CD4-positive, alpha-beta T cell treated with Interleukin-4 for 4 hours (primary cell): ENCODE measurements at regions not wholly inside any gene's neighbourhood (a gene's known extent, or its start where the extent isn't known, plus 50 kb on each side); places are given as distances from the start of the nearest gene placed in this dataset.

ENCODE experiments used
- DNase-seq: peaks from one replicate; pipeline ENCODE4 v3.0.0-alpha.2; 2020

DNA sequence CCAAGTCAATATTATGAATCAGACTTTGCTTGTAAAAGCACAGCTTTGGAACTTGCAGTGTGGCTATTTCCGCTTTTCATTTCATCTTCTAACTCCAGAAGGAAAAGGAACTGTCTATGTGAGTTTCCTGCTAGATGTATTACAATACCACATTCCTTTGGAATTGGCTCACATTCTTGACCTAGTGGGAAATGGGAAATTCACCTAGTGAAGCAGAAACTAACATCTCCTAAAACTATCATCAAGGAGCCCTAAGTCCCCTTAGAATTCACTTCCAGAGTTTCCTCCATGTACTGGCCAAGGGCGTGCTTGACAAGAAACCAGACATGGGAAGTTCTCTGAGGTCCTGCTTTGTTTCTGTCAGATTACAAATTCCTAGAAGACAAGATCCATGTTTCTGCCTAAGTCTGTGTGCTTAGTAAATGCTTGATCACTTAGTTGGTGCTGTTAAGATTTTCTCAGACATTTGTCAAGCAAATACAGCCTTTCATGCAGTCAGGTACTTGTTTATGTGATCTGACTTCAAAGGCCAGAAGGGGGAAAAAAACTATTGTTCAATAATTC is 275.7 kb upstream of the FN1 start:
- no peak for DNase-seq

DNA sequence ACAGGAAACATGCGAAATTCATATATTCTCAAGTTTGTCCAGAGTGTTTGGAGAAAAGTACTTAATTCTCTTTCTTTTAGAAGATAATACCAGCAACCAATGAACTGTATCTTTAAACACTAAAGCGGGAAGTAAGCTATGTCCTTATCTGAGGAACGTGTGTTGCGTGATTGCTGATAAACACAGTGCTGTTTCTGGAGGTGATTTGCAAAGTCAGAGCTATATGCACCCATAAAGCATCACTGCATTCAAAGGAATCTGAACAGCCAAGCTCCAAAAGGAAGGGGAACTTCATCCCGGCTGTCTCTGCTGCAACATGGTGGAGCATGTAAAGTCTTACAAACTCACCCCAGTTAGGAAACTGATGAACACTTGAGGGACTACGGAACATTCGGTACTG is 271.7 kb upstream of the FN1 start:
- no peak for DNase-seq

DNA sequence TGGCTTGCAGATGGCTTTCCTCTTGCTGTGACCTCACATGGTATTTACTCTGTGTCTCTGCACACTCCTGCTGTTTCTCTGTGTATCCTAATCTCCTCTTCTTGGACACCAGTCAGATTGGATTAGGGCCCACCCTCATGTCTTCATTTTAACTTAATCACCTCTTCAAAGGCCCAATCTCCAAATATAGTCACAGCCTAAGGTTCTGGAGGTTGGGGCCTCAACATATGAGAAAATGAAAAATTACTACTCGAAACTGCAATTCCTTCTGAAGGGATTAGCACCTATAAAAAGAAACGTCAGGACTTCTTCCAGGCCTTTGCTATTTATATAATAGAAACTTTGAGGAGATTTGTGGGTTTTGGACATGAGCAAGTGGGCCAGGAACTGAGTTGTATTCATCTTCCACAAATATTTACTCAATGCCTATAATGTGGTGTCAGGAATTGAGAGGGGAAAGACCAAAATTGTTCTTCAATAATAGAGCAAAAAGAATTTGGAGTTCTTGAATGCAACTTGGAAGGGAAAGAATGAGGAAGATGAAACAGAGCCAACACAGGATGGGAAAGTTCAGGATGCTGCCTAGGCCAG is 270.0 kb upstream of the FN1 start:
- DNase-seq, result no peak

DNA sequence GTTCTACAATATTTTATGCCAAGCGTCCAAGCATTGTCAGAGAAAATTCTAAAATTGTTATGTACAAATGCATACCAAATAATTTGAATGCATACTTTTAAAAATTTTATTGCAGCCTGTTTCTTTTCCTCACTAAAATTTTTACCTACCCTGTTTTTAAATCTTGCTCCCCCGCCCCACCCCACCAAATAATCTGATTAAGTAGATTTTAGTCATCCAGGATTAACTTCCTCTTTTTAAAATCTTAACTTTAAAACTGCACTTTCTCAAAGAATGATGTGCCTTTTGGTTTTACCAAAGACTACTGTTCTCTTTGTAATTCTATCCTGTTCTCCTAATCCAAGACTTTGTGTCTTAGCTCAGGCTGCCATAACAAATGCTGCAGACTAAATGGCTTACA is 269.4 kb upstream of the FN1 start:
- DNase-seq, result no peak

DNA sequence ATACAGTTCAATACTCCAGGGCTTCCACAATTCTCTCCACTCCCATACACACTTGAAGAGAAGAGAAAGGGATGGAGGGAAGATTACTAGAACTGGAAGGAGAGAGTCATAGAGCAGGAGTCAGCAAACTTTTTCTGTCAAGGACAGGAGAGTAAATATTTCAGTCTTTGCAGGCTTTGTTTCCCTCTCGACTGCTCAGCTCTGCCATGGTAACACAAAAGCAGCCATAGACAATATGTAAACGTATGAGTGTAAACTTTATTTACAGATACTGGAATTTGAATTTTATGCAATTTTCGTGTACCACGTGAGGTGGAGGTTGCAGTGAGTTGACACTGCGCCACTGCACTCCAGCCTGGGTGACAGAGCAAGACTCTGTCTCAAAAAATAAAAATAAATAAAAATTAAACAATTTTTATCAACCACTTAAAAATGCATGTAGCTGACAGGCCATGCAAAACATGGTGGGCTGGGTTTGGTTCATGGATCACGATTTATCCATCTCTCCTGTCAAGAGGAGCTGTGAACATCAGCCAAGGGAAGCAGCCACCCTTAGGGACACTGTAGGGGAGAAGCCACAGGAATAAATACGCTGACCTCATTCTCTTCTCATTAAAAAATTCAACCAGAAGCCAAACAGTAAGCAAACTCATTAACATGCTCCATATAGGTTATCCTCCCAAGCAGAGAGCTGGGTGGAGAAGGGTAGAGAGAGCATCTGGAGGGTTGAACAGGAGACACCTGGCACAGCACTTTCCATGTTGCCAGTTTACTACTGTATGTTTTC is 266.4 kb upstream of the FN1 start:
- DNase-seq, result no peak

DNA sequence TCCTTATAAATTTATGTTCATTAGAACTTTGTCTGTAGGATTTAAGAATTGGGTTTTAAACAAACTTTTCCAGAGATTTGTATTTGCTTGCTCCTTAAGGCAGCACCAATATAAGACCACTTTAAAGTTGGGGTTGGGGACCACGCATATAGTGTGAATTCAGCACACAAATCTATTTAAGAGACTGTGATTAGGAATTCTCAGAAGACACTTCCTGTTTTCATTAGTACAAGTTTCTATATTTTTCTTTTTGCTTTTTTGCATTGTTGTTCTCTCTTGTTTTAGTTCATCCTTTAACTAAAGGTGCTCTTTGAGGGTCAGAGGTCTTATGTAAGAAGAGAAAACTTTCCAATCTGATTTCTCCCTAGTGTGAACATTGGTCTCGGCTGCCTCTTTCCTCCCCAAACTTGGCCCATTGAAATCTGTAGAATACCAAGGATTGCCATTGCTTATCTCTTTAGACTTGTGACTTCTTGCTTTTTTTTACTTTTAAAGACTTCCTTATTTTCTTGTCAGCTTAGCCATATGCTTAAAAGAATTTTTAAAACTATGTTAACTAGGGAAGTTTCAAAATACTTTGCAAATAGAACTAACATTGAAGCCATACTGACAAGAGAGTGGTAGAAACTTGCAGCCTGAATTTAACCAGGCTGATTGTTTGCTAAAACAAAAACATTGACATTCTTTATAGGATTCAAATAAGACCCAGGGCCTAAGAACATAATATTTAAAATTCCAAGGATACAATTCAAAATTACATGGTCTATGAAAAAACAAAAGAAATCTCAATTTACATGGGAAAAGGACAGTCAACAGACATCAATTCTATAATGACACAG is 264.1 kb upstream of the FN1 start:
- no peak for DNase-seq

DNA sequence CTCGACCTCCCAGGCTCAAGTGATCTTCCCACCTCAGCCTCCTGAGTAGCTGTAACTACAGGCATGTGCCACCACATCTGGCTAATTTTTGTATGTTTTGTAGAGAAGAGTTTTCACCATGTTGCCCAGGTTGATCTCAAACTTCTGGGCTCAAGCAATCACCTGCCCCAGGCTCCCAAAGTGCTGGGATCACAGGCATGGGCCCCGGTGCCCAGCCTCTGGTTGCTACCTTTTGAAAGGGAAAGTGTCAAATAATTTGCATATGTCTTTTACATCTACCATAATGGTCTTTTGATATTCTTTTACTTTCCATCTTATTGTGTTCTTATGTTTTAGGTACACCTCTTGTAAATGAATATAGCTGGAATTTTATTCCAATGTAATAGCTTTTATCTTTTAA is 263.1 kb upstream of the FN1 start:
- DNase-seq, result no peak

DNA sequence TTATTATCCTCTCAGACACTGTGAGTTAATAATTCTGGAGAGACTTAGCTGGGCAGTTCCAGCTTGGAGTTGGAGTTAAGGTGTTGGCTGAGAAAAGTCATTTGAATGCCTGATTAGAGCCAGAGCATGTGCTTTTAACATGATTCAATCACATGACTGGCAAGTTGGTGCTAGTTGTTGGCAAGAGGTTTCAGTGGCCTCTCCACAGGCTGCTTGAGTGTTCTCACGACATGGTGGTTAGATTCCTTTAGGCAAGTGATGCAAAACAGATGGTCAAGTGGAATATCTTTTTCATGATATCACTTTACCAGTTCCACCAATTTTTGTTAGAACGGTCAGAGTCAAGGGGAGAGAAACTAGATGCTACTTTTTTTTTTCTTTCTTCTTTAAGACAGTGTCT is 262.7 kb upstream of the FN1 start:
- no peak for DNase-seq

DNA sequence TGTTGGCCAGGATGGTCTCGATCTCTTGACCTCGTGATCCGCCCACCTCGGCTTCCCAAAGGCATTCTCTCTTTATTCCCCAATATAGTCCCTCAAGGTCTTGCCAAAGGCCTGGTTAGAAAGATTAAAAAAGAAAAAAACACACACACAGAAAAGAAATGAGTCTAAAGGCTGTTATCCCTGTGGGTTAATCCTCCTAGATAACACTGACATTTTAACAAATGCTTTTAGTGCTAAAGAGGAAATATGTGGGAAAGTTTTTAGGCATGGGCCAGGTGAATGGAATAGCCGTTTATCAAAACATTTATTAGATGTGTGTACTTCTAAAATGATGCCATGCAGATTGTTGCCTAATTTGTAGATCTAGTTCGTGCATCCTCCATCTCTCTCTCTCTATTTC is 261.6 kb upstream of the FN1 start:
- no peak for DNase-seq

DNA sequence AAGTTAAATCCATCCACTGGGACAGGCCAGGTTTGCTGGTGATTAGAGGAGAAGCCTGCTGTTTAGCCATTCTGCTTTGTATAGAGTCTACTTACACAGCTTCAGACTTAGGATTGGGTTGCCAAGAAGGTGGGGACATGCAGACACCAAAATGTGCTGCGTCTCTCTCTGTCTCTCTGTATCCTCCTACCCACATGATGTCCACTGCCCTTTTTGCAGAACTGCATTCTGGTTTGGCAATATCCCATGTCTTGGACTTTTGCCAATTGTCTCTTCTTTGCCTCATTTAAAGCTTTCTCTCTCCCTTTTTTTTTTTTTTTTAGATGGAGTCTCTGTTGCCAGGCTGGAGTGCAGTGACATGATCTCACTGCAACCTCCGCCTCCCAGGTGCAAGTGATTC is 261.1 kb upstream of the FN1 start:
- DNase-seq, result no peak

DNA sequence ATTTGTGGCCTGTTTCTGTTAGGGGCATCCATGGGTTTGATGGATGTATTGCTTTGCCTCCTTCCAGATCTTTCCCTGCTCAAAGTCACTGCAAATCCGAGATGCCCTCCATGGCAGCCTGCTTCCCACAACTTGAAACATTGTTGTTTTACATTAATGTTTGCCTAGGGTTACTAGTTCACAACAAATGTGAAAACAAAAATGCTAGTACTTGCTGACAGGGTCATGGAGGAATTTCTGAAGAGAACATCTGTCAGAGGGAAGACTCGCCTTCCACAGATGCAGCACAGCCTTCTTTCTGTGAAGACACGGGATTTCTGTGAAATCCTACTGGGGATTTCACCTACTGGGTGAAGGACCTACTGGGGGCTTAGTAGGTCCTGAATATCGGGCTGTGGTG is 260.0 kb upstream of the FN1 start:
- DNase-seq, result no peak

DNA sequence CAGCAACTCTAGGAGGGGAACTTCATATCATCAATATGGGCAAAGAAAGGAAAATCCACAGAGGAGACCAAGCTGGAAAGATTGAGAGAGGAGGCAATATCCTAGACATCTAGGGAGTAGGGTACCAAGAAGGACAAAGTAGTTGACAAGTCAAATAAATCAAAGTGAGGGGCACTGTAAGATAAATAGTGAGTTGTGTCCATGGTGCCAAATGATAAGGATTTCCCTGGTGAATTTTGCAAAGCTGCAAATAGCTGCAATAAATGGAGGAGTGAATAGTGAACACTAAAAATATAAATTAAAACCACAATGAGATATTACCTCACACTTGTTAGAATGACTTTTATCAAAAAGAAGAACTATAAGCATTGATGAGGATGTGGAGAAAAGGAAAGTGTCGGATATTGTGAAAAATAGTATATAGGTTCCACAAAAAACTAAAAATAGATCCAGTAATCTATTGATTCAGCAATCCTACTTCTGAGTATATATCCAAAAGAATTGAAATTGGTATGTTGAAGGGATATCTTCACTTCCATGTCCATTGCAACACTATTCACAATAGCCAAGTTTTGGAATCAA is 258.2 kb upstream of the FN1 start:
- no peak for DNase-seq

DNA sequence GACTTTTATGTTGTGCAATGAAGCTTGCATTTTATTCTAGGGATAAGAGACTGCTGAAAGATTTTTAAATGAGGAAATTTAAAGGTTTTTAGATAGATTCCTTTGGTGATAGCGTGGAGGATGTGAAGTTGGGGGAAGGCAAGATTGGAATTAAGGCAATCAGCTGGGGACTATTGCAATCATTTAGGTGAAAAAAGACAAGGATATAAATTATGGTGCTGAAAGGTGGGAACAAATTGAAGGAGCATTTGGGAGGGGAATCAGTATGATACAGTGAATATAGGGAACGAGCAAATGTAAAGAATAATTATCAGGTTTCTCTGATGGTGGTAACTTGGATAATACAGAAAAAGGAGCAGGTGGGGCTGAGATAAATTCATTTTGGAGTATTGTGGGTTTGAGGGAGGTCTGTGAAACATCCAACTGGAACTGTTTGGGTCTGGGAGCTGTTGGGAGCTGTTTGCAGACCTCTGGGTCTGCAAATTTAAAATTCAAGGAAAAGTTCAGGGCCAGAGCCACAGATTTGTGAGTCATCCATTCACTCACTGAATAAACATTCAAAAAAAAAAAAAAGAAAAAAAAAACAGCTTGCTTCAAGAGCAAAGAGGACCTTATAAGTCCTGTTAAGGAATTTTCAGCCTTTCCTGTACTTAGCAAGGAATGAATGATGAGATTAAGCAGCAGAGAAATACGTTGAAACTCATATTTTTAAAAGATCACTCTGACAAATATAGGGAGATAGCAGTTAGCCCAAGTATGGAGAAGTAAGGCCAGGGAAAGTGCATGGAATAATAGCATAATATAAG is 257.5 kb upstream of the FN1 start:
- DNase-seq, result no peak

DNA sequence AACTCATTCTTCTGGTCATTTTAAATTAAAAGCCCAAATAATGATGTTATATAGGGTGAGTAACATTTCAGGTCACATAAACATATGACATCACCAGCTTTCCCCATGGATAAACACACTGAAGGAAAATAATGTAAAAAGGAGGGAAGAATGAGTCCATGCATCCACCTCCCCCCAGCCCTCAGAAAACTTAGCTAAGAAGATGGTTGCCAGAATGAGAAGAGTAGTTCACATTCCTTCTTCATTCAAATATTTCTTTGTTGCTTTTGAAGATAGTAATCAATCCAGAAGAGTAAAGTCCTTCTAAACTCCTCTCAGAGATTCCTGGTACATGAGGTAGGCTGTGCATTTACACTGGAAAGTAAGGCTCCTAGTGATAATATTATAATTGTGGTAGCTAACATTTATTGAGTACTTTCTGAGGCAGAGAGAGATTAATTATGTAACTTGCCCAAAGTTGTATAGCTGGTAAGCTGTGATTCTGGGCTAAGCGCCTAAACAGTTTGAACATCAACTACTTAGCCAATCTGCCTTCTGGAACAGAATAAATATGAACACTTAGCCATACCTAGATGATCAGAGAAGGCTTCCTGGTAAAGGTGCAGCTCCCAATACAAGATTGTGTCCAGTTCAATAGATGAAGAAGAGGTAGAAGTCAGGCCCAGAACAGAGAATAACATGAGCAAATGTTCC is 256.7 kb upstream of the FN1 start:
- no peak for DNase-seq

DNA sequence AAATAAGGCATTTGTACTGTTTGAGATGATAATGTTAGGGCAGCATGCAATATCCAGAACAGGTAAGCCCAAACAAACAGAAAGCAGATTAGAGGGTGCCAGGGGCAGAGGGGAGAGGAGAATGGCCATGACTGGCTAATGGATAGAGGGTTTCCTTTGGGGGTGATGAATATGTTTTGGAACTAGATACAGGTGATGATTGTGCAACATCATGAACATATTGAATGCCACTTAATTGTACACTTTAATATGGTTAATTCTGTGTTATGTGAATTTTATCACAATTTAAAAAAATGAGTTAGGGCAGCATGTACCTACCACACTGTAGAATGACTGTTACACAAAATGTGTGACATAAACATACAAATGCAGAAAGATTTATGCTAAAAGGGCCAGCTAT is 255.5 kb upstream of the FN1 start:
- no peak for DNase-seq

DNA sequence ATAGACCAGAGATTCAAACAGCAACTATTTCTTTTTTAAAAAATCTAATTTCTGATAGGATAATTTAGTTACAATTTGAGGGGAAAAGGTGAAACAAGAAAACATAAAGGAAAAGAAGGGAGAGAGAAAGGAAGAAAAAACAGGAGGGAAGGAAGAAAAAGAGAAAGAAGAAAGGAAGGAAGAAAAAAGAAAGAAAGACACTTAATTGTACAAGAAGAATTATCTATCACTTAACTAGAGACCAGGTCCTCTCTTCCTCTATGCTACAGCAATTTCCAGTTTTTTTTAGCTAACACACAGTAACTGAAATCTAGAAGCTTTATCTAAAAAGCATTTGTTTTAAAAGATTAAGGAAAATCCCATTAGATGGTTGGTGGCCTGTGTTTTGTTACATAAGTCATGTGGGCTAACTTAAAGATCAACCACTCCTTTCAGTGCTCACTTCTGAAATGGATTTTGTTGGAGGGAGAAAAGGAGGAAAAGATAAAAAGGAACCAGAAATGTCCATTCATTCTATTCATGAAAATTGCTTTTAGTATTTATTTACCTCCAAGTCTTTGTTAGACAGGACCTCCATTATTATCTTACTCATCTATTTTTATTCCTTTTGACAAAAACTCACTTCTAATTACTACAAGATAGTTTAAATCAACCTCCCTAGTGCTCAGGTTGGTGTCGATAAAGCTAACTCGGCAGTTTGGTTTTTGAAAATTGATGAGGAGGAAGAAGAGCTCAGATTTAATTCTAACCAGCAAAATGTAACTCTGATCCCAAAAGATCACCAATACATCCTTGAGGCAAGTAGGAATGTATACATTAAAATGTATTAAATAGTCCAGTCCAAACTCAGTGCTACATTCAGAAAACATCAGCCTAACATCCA is 251.5 kb upstream of the FN1 start:
- no peak for DNase-seq

DNA sequence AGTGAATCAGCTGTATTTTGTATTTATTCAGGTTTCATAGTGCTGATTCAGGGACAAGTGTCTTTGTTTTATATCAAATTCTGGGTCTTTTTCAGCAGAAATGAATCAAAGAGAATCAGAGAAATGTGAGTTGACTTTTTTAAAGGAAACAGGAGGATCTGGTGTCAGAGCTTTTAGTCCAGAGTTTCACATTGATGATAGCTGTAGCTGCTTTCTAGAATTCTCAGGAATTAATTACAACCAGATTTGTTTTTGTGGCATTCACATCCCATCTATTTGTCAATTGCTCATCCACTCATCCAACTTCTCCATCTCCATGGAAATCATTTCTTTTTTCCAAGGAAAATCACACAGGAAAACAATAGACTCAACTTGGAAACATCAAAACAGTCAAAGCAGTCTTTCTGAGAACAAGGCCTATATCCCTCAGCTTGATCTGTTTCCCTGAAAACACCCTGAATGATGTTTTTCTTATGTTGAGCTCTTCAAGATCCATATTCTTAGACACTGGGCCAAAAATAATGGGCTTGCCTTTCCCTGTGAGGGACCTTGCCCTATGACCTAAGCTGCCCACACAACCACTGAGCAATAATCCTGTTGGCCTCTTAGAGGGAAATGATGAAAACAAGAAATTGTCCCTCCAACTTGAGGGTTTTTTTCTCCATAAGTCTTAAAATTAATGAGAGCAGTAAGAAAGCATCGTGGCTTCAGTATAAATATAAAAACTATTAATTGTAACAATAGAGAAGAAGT is 249.5 kb upstream of the FN1 start:
- DNase-seq, result no peak

DNA sequence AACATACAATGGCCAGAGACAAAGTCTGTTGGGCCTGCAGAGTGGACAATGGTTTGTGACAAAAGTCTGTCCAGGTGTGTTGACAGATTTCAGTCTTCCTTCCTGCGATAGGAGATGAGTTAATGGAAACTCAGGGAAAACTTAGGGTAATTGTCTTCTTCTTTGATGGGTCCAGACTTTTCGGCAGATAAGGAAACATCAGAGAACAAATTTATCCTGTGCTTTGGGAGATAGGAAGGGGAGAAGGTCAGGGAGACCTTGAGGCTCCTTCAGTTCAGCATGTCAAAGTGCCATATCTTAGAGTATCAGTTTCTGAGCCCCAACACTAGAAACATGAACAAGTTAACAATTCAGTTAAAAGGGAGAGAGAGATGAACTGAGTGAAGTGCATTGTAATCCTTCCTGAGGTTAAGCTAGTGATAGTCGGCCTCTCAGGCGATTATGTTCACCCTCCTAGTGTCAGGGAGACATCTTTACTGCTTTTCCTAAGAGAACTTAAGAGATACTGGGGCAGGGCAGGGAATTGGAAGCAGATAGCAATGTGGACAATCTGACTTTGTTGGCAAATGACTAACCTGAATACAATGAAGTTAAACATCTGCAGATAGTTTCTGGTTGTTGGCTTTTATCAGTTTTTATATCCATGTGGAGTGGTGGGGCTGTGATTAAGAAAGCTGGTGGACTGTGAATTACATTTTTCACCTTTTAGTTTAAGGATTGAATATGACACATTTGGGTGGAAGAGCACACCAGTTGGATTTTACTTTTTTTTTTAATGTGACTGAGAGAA is 248.8 kb upstream of the FN1 start:
- no peak for DNase-seq

DNA sequence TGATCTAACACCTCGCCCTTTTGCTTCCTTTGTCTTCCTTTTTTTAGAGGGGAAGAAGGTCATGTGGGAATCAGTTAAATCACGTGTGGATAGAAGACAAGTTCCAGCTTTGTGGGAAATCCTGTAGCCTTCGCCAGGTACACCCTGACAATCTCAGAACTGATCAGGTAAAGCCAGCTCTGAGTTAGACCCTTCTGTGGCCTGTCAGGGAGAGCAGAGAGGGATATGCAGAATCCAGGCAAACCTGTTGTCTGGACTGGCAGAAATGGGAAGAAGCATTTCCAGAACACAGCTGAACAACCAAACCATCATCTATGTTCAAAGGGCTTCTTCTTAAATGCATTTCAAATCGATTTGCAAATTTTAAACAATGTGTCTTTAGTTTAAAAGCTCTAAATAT is 247.4 kb upstream of the FN1 start:
- no peak for DNase-seq
